ENCODE measurements at regions not wholly inside any gene's neighbourhood (a gene's known extent, or its start where the extent isn't known, plus 50 kb on each side); places are given as distances from the start of the nearest gene placed in this dataset.

DNA sequence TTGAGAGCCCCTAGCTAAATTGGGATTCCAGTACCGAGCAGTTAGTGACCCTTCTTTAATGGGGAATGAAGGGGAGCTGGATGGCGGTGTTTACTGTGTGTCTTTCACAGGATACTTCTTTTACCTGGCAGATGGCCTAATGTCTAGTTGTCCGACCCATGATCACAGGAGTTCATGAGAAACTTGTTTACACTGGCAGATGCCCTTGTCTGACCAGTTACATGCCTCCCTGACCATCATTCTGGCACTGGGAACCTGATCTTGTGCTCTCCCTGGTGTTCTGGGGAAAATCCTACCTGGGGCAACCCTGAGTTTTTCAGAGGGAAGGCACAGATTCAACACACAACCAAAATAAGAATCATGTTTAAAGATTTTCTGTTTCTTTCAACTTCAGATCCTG lies 120.1 kb upstream of the SLC13A1 start:
- TF ChIP-seq, protein P1, sequence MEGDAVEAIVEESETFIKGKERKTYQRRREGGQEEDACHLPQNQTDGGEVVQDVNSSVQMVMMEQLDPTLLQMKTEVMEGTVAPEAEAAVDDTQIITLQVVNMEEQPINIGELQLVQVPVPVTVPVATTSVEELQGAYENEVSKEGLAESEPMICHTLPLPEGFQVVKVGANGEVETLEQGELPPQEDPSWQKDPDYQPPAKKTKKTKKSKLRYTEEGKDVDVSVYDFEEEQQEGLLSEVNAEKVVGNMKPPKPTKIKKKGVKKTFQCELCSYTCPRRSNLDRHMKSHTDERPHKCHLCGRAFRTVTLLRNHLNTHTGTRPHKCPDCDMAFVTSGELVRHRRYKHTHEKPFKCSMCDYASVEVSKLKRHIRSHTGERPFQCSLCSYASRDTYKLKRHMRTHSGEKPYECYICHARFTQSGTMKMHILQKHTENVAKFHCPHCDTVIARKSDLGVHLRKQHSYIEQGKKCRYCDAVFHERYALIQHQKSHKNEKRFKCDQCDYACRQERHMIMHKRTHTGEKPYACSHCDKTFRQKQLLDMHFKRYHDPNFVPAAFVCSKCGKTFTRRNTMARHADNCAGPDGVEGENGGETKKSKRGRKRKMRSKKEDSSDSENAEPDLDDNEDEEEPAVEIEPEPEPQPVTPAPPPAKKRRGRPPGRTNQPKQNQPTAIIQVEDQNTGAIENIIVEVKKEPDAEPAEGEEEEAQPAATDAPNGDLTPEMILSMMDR (IDR thresholded peaks at IDR 0.05) = no peak
- no peak for TF ChIP-seq POLR2A (IDR thresholded peaks at IDR 0.05)
